Natural killer cell (primary cell): ENCODE measurements at regions not wholly inside any gene's neighbourhood (a gene's known extent, or its start where the extent isn't known, plus 50 kb on each side); places are given as distances from the start of the nearest gene placed in this dataset.

Experiments
- ATAC-seq, 3 donors: fragments of 150-1000 bp in 2 of 3; fragments of 200-7000 bp in 1 of 3; cut with Tn5 transposase; 1 replicate in 1 of 3; 2 replicates in 2 of 3; pipeline ENCODE4 v1.10.0; 2021; ENCODE audit warnings: mild to moderate bottlenecking in 2 of 3, moderate library complexity in 2 of 3
- DNase-seq, 2 donors: peaks; one replicate each; pipeline versions ENCODE4 v3.0.0 to v3.0.0-alpha.2; 2013 to 2021; ENCODE audit warnings: mixed read lengths in 1 of 2
- H3K27ac ChIP-seq: one replicate; pipeline ENCODE4 v1.5.1; 2013; ENCODE audit warnings: mild to moderate bottlenecking, low read length
- H3K27me3 ChIP-seq: one replicate; pipeline ENCODE4 v1.6.1; 2013; ENCODE audit warnings: low read length; ENCODE audit not compliant: control insufficient read depth, insufficient read depth
- H3K36me3 ChIP-seq: one replicate; pipeline ENCODE4 v1.6.1; 2013; ENCODE audit warnings: low read length; ENCODE audit not compliant: control insufficient read depth, insufficient read depth
- H3K4me1 ChIP-seq: one replicate; pipeline ENCODE4 v1.6.1; 2013; ENCODE audit warnings: low read length; ENCODE audit not compliant: control insufficient read depth, insufficient read depth
- H3K4me3 ChIP-seq: one replicate; pipeline ENCODE4 v1.5.1; 2013; ENCODE audit warnings: low read length
- H3K9me3 ChIP-seq: one replicate; pipeline ENCODE4 v1.6.1; 2013; ENCODE audit warnings: low read length; ENCODE audit not compliant: control insufficient read depth, insufficient read depth
- H3K27ac Mint-ChIP-seq, 2 donors: one replicate each; pipeline ENCODE4 v1.8.0; 2022; ENCODE audit warnings: mild to moderate bottlenecking in 2 of 2, mixed read lengths in 2 of 2, moderate library complexity in 1 of 2
- H3K27me3 Mint-ChIP-seq, 2 donors: one replicate each; pipeline ENCODE4 v1.8.0; 2022; ENCODE audit warnings: low read depth in 2 of 2, mixed read lengths in 2 of 2
- H3K36me3 Mint-ChIP-seq: one replicate; pipeline ENCODE4 v1.8.0; 2022; ENCODE audit warnings: mixed read lengths
- H3K4me1 Mint-ChIP-seq, 2 donors: one replicate each; pipeline ENCODE4 v1.8.0; 2022; ENCODE audit warnings: mixed read lengths in 2 of 2
- H3K4me3 Mint-ChIP-seq: one replicate; pipeline ENCODE4 v1.8.0; 2022; ENCODE audit warnings: mild to moderate bottlenecking, moderate library complexity, mixed read lengths
- H3K9me3 Mint-ChIP-seq, 2 donors: one replicate each; pipeline ENCODE4 v1.8.0; 2022; ENCODE audit warnings: mixed read lengths in 2 of 2
- WGBS: methylation state at CpG from one replicate; pipeline ENCODE4 v1.1.7; 2013; ENCODE audit warnings: missing lambda C conversion rate; ENCODE audit not compliant: insufficient coverage; 5-methylcytosine and 5-hydroxymethylcytosine counted together
- intact Hi-C: fragments of 100-400 bp; cut with micrococcal nuclease; formaldehyde crosslinking; loops from one replicate; pipeline ENCODE4 v1.14.2; 2022
- TF ChIP-seq, protein P1 (sequence below): fragments of 200-600 bp; IDR thresholded peaks from one replicate; pipeline ENCODE4 v1.8.0; 2022; ENCODE audit warnings: antibody characterized with exemption

- no peak for DNase-seq
- H3K36me3 Mint-ChIP-seq = peaks cover 9% of the 10 kb centered on the region
These were observed 326.4 kb downstream of the MEI4 start for GRCh38 chr6:77979204-77979603.

DNA sequence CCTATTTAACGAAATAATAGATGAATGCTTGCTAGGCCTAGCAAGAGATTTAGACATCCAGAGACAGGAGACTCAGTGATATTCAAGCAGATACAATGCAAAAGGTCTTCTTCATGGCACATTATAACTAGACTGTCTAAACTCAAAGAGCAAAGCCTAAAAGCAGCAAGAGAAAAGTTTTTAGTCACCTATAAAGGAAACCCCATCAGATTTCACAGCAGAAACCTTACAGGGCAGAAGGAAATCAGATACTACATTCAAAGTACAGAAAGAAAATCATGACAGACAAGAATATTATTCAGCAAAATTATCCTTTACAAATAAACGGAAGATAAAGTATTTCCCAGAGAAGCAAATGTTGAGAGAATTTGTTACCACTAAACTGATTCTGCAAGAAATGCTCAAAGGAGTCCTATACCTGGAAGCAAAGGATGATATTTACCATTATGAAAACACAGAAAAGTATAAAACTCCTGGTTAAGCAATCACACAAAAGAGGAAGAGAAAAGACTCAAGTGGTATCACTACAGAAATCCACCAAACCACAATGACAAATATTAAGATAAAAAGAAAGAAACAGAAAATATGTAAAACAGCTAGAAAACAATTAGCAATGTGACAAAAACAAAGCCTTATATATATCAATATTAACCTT, 333.7 kb downstream of the MEI4 start:
- H3K27ac Mint-ChIP-seq = no peak overlapping the region
- no peaks in the 10 kb centered on the region for H3K4me1 ChIP-seq

More at GRCh38 chr6:77979204-77979603, 326.4 kb downstream of the MEI4 start:
- Mint-ChIP-seq H3K27me3 (no peaks in the 10 kb centered on the region), H3K27ac (no peak overlapping the region), H3K4me3 (no peak overlapping the region), H3K9me3 (peaks cover 12 to 18% of the 10 kb centered on the region in 2 donors), H3K4me1 (no peaks in the 10 kb centered on the region)
- TF ChIP-seq, protein P1, sequence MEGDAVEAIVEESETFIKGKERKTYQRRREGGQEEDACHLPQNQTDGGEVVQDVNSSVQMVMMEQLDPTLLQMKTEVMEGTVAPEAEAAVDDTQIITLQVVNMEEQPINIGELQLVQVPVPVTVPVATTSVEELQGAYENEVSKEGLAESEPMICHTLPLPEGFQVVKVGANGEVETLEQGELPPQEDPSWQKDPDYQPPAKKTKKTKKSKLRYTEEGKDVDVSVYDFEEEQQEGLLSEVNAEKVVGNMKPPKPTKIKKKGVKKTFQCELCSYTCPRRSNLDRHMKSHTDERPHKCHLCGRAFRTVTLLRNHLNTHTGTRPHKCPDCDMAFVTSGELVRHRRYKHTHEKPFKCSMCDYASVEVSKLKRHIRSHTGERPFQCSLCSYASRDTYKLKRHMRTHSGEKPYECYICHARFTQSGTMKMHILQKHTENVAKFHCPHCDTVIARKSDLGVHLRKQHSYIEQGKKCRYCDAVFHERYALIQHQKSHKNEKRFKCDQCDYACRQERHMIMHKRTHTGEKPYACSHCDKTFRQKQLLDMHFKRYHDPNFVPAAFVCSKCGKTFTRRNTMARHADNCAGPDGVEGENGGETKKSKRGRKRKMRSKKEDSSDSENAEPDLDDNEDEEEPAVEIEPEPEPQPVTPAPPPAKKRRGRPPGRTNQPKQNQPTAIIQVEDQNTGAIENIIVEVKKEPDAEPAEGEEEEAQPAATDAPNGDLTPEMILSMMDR = no peak
- Histone ChIP-seq H3K27ac (no peak overlapping the region), H3K27me3 (no peaks in the 10 kb centered on the region), H3K9me3 (peaks cover 2% of the 10 kb centered on the region), H3K4me3 (no peak overlapping the region), H3K36me3 (no peaks in the 10 kb centered on the region), H3K4me1 (no peaks in the 10 kb centered on the region)
- no CpG with 5 or more reads among the region's 2 CpGs for WGBS
- intact Hi-C loops = no loop called here
- no peak for ATAC-seq

DNA sequence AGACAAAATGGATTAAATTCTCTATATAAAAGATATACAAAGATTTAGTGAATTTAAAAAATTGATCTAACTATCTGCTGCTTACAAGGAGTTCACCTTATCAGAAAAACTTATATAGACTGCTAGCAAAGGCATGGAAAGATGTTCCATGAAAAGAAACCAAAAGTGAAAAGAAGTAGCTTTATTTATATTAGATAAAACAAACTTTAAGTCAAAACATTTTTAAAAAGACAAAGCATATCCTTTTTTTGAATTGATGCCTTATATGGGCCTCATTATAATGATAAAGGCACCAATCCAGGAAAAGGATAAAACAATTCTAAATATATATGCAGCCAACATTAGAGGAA, 334.2 kb downstream of the MEI4 start:
- no peaks in the 10 kb centered on the region for H3K27me3 Mint-ChIP-seq

More for the DNA sequence above, 333.7 kb downstream of the MEI4 start:
- no peak overlapping the region for H3K4me3 Mint-ChIP-seq
- ATAC-seq = no peak
- TF ChIP-seq, protein P1 = no peak
- no peaks in the 10 kb centered on the region for H3K27me3 ChIP-seq
- H3K36me3 ChIP-seq = no peaks in the 10 kb centered on the region
- WGBS = 60% methylated on average over 1 of the region's 2 CpGs
- H3K36me3 Mint-ChIP-seq = no peaks in the 10 kb centered on the region
- no peak for DNase-seq
- no peaks in the 10 kb centered on the region for H3K4me1 Mint-ChIP-seq
- no peak overlapping the region for H3K27ac ChIP-seq
- intact Hi-C loops = no loop called here
- H3K9me3 Mint-ChIP-seq = peaks cover 18 to 19% of the 10 kb centered on the region in 2 donors
- H3K4me3 ChIP-seq = no peak overlapping the region
- H3K9me3 ChIP-seq = peaks cover 14% of the 10 kb centered on the region
- no peaks in the 10 kb centered on the region for H3K27me3 Mint-ChIP-seq

More for the DNA sequence above, 334.2 kb downstream of the MEI4 start:
- H3K27ac Mint-ChIP-seq = no peak overlapping the region
- intact Hi-C loops = no loop called here
- no peak for DNase-seq
- Histone ChIP-seq H3K27me3 (no peaks in the 10 kb centered on the region), H3K27ac (no peak overlapping the region), H3K9me3 (peaks cover 14% of the 10 kb centered on the region), H3K36me3 (no peaks in the 10 kb centered on the region), H3K4me1 (no peaks in the 10 kb centered on the region), H3K4me3 (no peak overlapping the region)
- TF ChIP-seq, protein P1 = no peak
- peaks cover 15 to 17% of the 10 kb centered on the region in 2 donors for H3K9me3 Mint-ChIP-seq
- H3K4me1 Mint-ChIP-seq = no peaks in the 10 kb centered on the region
- no peak for ATAC-seq
- no peak overlapping the region for H3K4me3 Mint-ChIP-seq
- no peaks in the 10 kb centered on the region for H3K36me3 Mint-ChIP-seq
